GM19455 (cell line): ENCODE measurements at regions not wholly inside any gene's neighbourhood (a gene's known extent, or its start where the extent isn't known, plus 50 kb on each side); places are given as distances from the start of the nearest gene placed in this dataset.
"Not testable (repeated sequence)": the region's sequence is repeated elsewhere in the genome, so short reads cannot be mapped to it uniquely, and the experiment has no call there.

Experiments used
- ATAC-seq: cut with Tn5 transposase; IDR thresholded peaks from one replicate; pipeline ENCODE4 v1.9.1; 2021; ENCODE audit not compliant: unreplicated experiment

- ATAC-seq, result no peak
These were observed 99.5 kb upstream of the FOXB1 start for GRCh38 chr15:59904450-59905135.

GRCh38 chr15:59896663-59897074, 107.4 kb upstream of the FOXB1 start:
- no peak for ATAC-seq

GRCh38 chr15:59894835-59895234, 109.3 kb upstream of the FOXB1 start:
- ATAC-seq, result no peak

- ATAC-seq, result no peak
These were observed 111.1 kb upstream of the FOXB1 start for GRCh38 chr15:59892985-59893384.

- not testable (repeated sequence) for ATAC-seq
These were observed 116.2 kb upstream of the FOXB1 start for GRCh38 chr15:59887870-59888269.

- no peak for ATAC-seq
These were observed 116.9 kb upstream of the FOXB1 start for GRCh38 chr15:59887211-59887610.

GRCh38 chr15:59886441-59886840, 117.7 kb upstream of the FOXB1 start:
- no peak for ATAC-seq

GRCh38 chr15:59885832-59886231, 118.3 kb upstream of the FOXB1 start:
- no peak for ATAC-seq

- no peak for ATAC-seq
These were observed 124.4 kb upstream of the FOXB1 start for GRCh38 chr15:59879506-59880265.

- no peak for ATAC-seq
These were observed 128.0 kb upstream of the FOXB1 start for GRCh38 chr15:59876140-59876539.

- no peak for ATAC-seq
These were observed 130.4 kb upstream of the FOXB1 start for GRCh38 chr15:59873644-59874272.

- ATAC-seq, result no peak
These were observed 136.8 kb upstream of the FOXB1 start for GRCh38 chr15:59867086-59867855.

- ATAC-seq, result no peak
These were observed 137.5 kb upstream of the FOXB1 start for GRCh38 chr15:59866642-59867041.

GRCh38 chr15:59862191-59863155, 141.6 kb upstream of the FOXB1 start:
- no peak for ATAC-seq

- ATAC-seq, result no peak
These were observed 156.1 kb upstream of the FOXB1 start for GRCh38 chr15:59847968-59848367.

- no peak for ATAC-seq
These were observed 156.9 kb upstream of the BNIP2 start for GRCh38 chr15:59845942-59846499.

- no peak for ATAC-seq
These were observed 154.5 kb upstream of the BNIP2 start for GRCh38 chr15:59843609-59844008.

- ATAC-seq, result no peak
These were observed 151.9 kb upstream of the BNIP2 start for GRCh38 chr15:59841036-59841435.

GRCh38 chr15:59839906-59840305, 150.8 kb upstream of the BNIP2 start:
- no peak for ATAC-seq

GRCh38 chr15:59838900-59839299, 149.8 kb upstream of the BNIP2 start:
- no peak for ATAC-seq
